Lower leg skin (tissue), 3 donors: ENCODE measurements at regions not wholly inside any gene's neighbourhood (a gene's known extent, or its start where the extent isn't known, plus 50 kb on each side); places are given as distances from the start of the nearest gene placed in this dataset.

Experiments used
- CTCF ChIP-seq, 3 donors: fragments of 450-650 bp; IDR thresholded peaks; one replicate each; pipeline ENCODE4 v1.5.1; 2016; ENCODE audit warnings: antibody characterized with exemption in 3 of 3, mild to moderate bottlenecking in 3 of 3, moderate library complexity in 2 of 3
- POLR2A ChIP-seq, 2 donors: fragments of 450-650 bp; IDR thresholded peaks; one replicate each; pipeline ENCODE4 v1.6.1; 2016 to 2017; ENCODE audit warnings: antibody characterized with exemption in 2 of 2, mild to moderate bottlenecking in 1 of 2, moderate library complexity in 1 of 2

- TF ChIP-seq CTCF (IDR thresholded peaks at IDR 0.05) (no peak), POLR2A (IDR thresholded peaks at IDR 0.05) (no peak)
Observed at GRCh38 chr6:94341173-94341572, 921.8 kb upstream of the EPHA7 start.
